ENCODE measurements at regions not wholly inside any gene's neighbourhood (a gene's known extent, or its start where the extent isn't known, plus 50 kb on each side); places are given as distances from the start of the nearest gene placed in this dataset.
"Not testable (repeated sequence)": the region's sequence is repeated elsewhere in the genome, so short reads cannot be mapped to it uniquely, and the experiment has no call there.

- Histone ChIP-seq H2AFZ (ENCODE audit: low read length) (no peak overlapping the region), H3K4me3 (ENCODE audit: insufficient read depth, low read length) (no peak overlapping the region), H4K20me1 (ENCODE audit: insufficient read depth, low read length) (no peaks in the 10 kb centered on the region), H3K9me3 (ENCODE audit: low read depth, low read length) (no peaks in the 10 kb centered on the region), H3K36me3 (ENCODE audit: insufficient read depth, low read length) (no peaks in the 10 kb centered on the region), H3K79me2 (ENCODE audit: insufficient read depth, low read length) (no peaks in the 10 kb centered on the region), H3K27ac (ENCODE audit: low read depth, low read length) (no peak overlapping the region), H3K4me2 (ENCODE audit: insufficient read depth, low read length) (no peak overlapping the region), H3K4me1 (ENCODE audit: insufficient read depth, low read length) (no peaks in the 10 kb centered on the region), H3K27me3 (ENCODE audit: insufficient read depth, low read length) (no peaks in the 10 kb centered on the region)
- TF ChIP-seq, protein P1, sequence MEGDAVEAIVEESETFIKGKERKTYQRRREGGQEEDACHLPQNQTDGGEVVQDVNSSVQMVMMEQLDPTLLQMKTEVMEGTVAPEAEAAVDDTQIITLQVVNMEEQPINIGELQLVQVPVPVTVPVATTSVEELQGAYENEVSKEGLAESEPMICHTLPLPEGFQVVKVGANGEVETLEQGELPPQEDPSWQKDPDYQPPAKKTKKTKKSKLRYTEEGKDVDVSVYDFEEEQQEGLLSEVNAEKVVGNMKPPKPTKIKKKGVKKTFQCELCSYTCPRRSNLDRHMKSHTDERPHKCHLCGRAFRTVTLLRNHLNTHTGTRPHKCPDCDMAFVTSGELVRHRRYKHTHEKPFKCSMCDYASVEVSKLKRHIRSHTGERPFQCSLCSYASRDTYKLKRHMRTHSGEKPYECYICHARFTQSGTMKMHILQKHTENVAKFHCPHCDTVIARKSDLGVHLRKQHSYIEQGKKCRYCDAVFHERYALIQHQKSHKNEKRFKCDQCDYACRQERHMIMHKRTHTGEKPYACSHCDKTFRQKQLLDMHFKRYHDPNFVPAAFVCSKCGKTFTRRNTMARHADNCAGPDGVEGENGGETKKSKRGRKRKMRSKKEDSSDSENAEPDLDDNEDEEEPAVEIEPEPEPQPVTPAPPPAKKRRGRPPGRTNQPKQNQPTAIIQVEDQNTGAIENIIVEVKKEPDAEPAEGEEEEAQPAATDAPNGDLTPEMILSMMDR (IDR thresholded peaks at IDR 0.05; ENCODE audit: extremely low read depth, low read depth, low read length) = no peak
- DNase-seq (ENCODE audit: insufficient read length, low spot score, missing footprints) = no peak
Measured at GRCh38 chr3:94627689-94628088, 564.8 kb downstream of the NSUN3 start.

DNA sequence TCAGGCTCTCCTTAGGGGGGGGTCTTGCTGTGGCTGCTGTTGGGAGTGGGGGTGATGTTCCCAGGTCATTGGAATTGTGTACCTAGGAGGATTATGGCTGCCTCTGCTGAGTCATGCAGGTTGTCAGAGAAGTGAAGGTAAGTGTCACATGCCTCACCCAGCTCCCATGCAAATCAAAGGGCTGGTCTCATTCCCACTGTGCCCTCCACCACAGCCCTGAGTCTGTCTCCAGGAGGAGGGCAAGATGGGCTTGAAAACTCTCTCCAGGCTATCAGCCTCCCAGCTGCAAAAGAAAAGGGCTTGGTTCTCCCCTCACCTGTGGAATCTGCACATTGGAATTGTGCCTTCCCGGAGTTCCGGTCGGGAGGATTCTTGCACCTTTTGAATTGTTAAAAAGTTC is 580.5 kb downstream of the NSUN3 start:
- no peak for DNase-seq (ENCODE audit: insufficient read length, low spot score, missing footprints)
- no peaks in the 10 kb centered on the region for H3K79me2 ChIP-seq (ENCODE audit: insufficient read depth, low read length)
- H3K4me1 ChIP-seq (ENCODE audit: insufficient read depth, low read length) = no peaks in the 10 kb centered on the region
- no peak overlapping the region for H3K27ac ChIP-seq (ENCODE audit: low read depth, low read length)
- H3K9me3 ChIP-seq (ENCODE audit: low read depth, low read length) = no peaks in the 10 kb centered on the region
- no peaks in the 10 kb centered on the region for H3K36me3 ChIP-seq (ENCODE audit: insufficient read depth, low read length)
- no peak overlapping the region for H3K4me2 ChIP-seq (ENCODE audit: insufficient read depth, low read length)
- H3K4me3 ChIP-seq (ENCODE audit: insufficient read depth, low read length) = no peak overlapping the region
- H4K20me1 ChIP-seq (ENCODE audit: insufficient read depth, low read length) = no peaks in the 10 kb centered on the region
- H3K27me3 ChIP-seq (ENCODE audit: insufficient read depth, low read length) = no peaks in the 10 kb centered on the region
- H2AFZ ChIP-seq (ENCODE audit: low read length) = no peak overlapping the region
- TF ChIP-seq, protein P1 (IDR thresholded peaks at IDR 0.05; ENCODE audit: extremely low read depth, low read depth, low read length) = no peak

- Histone ChIP-seq H4K20me1 (ENCODE audit: insufficient read depth, low read length) (no peaks in the 10 kb centered on the region), H3K4me3 (ENCODE audit: insufficient read depth, low read length) (no peak overlapping the region), H3K79me2 (ENCODE audit: insufficient read depth, low read length) (no peaks in the 10 kb centered on the region), H3K4me2 (ENCODE audit: insufficient read depth, low read length) (no peak overlapping the region), H3K9me3 (ENCODE audit: low read depth, low read length) (no peaks in the 10 kb centered on the region), H3K27ac (ENCODE audit: low read depth, low read length) (no peak overlapping the region), H3K36me3 (ENCODE audit: insufficient read depth, low read length) (no peaks in the 10 kb centered on the region), H2AFZ (ENCODE audit: low read length) (no peak overlapping the region), H3K27me3 (ENCODE audit: insufficient read depth, low read length) (no peaks in the 10 kb centered on the region), H3K4me1 (ENCODE audit: insufficient read depth, low read length) (no peaks in the 10 kb centered on the region)
- TF ChIP-seq, protein P1 (IDR thresholded peaks at IDR 0.05; ENCODE audit: extremely low read depth, low read depth, low read length) = no peak
- DNase-seq (ENCODE audit: insufficient read length, low spot score, missing footprints) = no peak
Measured at GRCh38 chr3:94645790-94646189, 582.9 kb downstream of the NSUN3 start.

- H3K9me3 ChIP-seq (ENCODE audit: low read depth, low read length) = no peaks in the 10 kb centered on the region
- no peak for DNase-seq (ENCODE audit: insufficient read length, low spot score, missing footprints)
- no peaks in the 10 kb centered on the region for H3K27me3 ChIP-seq (ENCODE audit: insufficient read depth, low read length)
- H3K4me3 ChIP-seq (ENCODE audit: insufficient read depth, low read length) = no peak overlapping the region
- H3K79me2 ChIP-seq (ENCODE audit: insufficient read depth, low read length) = no peaks in the 10 kb centered on the region
- TF ChIP-seq, protein P1 (IDR thresholded peaks at IDR 0.05; ENCODE audit: extremely low read depth, low read depth, low read length) = no peak
- H3K36me3 ChIP-seq (ENCODE audit: insufficient read depth, low read length) = no peaks in the 10 kb centered on the region
- no peak overlapping the region for H3K4me2 ChIP-seq (ENCODE audit: insufficient read depth, low read length)
- H3K4me1 ChIP-seq (ENCODE audit: insufficient read depth, low read length) = no peaks in the 10 kb centered on the region
- no peaks in the 10 kb centered on the region for H4K20me1 ChIP-seq (ENCODE audit: insufficient read depth, low read length)
- no peak overlapping the region for H3K27ac ChIP-seq (ENCODE audit: low read depth, low read length)
- H2AFZ ChIP-seq (ENCODE audit: low read length) = no peak overlapping the region
Measured at GRCh38 chr3:94647131-94647530, 584.3 kb downstream of the NSUN3 start.

GRCh38 chr3:94648270-94649180 is 585.7 kb downstream of the NSUN3 start:
- not testable (repeated sequence) for H4K20me1 ChIP-seq (ENCODE audit: insufficient read depth, low read length); H3K4me1 ChIP-seq (ENCODE audit: insufficient read depth, low read length); H3K36me3 ChIP-seq (ENCODE audit: insufficient read depth, low read length); H3K4me3 ChIP-seq (ENCODE audit: insufficient read depth, low read length); H3K27ac ChIP-seq (ENCODE audit: low read depth, low read length); DNase-seq (ENCODE audit: insufficient read length, low spot score, missing footprints); H2AFZ ChIP-seq (ENCODE audit: low read length); H3K79me2 ChIP-seq (ENCODE audit: insufficient read depth, low read length); H3K9me3 ChIP-seq (ENCODE audit: low read depth, low read length); H3K4me2 ChIP-seq (ENCODE audit: insufficient read depth, low read length); H3K27me3 ChIP-seq (ENCODE audit: insufficient read depth, low read length)

Measured in osteoblast (primary cell).